HCT116 (cell line): ENCODE measurements at regions not wholly inside any gene's neighbourhood (a gene's known extent, or its start where the extent isn't known, plus 50 kb on each side); places are given as distances from the start of the nearest gene placed in this dataset.

Source experiments
- ATAC-seq: fragments of 200-7000 bp; cut with Tn5 transposase; 2 replicates; pipeline ENCODE4 v1.9.1; 2020; ENCODE audit warnings: mild to moderate bottlenecking, moderate library complexity
- BruUV-seq: library from RNA; stranded (reverse); fragments of 400-500 nt; replicated peaks from 2 replicates; lab custom pipeline; 2021; lab: Mats Ljungman, UMichigan
- CTCF ChIA-PET: fragments of 300-600 bp; sonication (Branson Sonifier 250); formaldehyde crosslinking; loops from one replicate; lab custom pipeline; 2021; ENCODE audit warnings: antibody characterized with exemption; lab: Charles Lee
- POLR2A ChIA-PET: fragments of 300-600, 350-600 bp; sonication (Branson Sonifier 250); formaldehyde crosslinking; loops from one replicate; lab custom pipeline; 2021; ENCODE audit warnings: antibody characterized with exemption; lab: Charles Lee
- RAD21 ChIA-PET, 2 experiments: fragments of 300-600 bp; sonication (Branson Sonifier 250); formaldehyde crosslinking; loops; one replicate each; lab custom pipeline; 2023; ENCODE audit warnings: low total read pairs in 2 of 2; ENCODE audit not compliant: uncharacterized antibody in 2 of 2, unreplicated experiment in 2 of 2, low non-redundant PET in 1 of 2; lab: Charles Lee
- DNase-seq: peaks from one replicate; pipeline ENCODE4 v3.0.0-alpha.2; 2010; ENCODE audit warnings: low read depth, low spot score
- H2AFZ ChIP-seq: fragments of 200-600 bp; shearing (Covaris generic), sonication (generic); 2 replicates; pipeline ENCODE4 v1.6.1; 2017; ENCODE audit warnings: low read depth, mixed run types, mixed read lengths, antibody characterized with exemption, low read length; ENCODE audit not compliant: poor library complexity, severe bottlenecking
- H3K27ac ChIP-seq: 2 replicates; pipeline ENCODE4 v1.5.1; 2012; ENCODE audit warnings: low read depth, low read length
- H3K27me3 ChIP-seq: fragments of 200-600 bp; sonication (generic); 2 replicates; pipeline ENCODE4 v1.6.1; 2016; ENCODE audit warnings: mixed run types, low read length, mixed read lengths; ENCODE audit not compliant: insufficient read depth
- H3K36me3 ChIP-seq, 2 experiments: fragments of 200-500 bp in 1 of 2; fragments of 200-600 bp in 1 of 2; sonication (Bioruptor generic) in 1 of 2; sonication (generic) in 1 of 2; 2 replicates each; pipeline versions ENCODE4 v1.5.1 to v1.6.1; 2014 to 2016; ENCODE audit warnings: low read length in 2 of 2, inconsistent platforms in 1 of 2, mixed read lengths in 1 of 2, mixed run types in 1 of 2; ENCODE audit not compliant: insufficient read depth in 2 of 2, control insufficient read depth in 1 of 2
- H3K4me1 ChIP-seq, 2 experiments: fragments of 200-600 bp in 1 of 2; sonication (generic) in 1 of 2; 2 replicates each; pipeline versions ENCODE4 v1.5.1 to v1.6.1; 2012 to 2017; ENCODE audit warnings: low read length in 2 of 2, inconsistent platforms in 1 of 2, mild to moderate bottlenecking in 1 of 2, mixed read lengths in 1 of 2, mixed run types in 1 of 2, moderate library complexity in 1 of 2; ENCODE audit not compliant: insufficient read depth in 2 of 2, control insufficient read depth in 1 of 2
- H3K4me2 ChIP-seq: fragments of 200-600 bp; sonication (generic); 2 replicates; pipeline ENCODE4 v1.6.1; 2017; ENCODE audit warnings: mixed run types, low read length, mixed read lengths
- H3K4me3 ChIP-seq, 2 experiments: fragments of 200-600 bp in 1 of 2; sonication (generic) in 1 of 2; replicated peaks in 1 of 2; 2 replicates each; pipeline ENCODE4 v1.5.1; 2011 to 2016; ENCODE audit warnings: low read length in 2 of 2, control low read depth in 1 of 2, low read depth in 1 of 2, mild to moderate bottlenecking in 1 of 2, mixed read lengths in 1 of 2, mixed run types in 1 of 2
- H3K79me2 ChIP-seq: fragments of 200-600 bp; sonication (generic); 2 replicates; pipeline ENCODE4 v1.6.1; 2017; ENCODE audit warnings: mild to moderate bottlenecking, mixed run types, low read length, moderate library complexity, mixed read lengths; ENCODE audit not compliant: insufficient read depth
- H3K9ac ChIP-seq: fragments of 200-600 bp; sonication (generic); 2 replicates; pipeline ENCODE4 v1.6.1; 2016; ENCODE audit warnings: low read length, mixed read lengths
- H3K9me2 ChIP-seq: fragments of 200-600 bp; sonication (generic), shearing (Covaris generic); 2 replicates; pipeline ENCODE4 v1.6.1; 2017; ENCODE audit warnings: mixed run types, mild to moderate bottlenecking, moderate library complexity; ENCODE audit not compliant: insufficient read depth
- H3K9me3 ChIP-seq, 2 experiments: fragments of 200-500 bp in 1 of 2; fragments of 200-600 bp in 1 of 2; sonication (Bioruptor generic) in 1 of 2; sonication (generic) in 1 of 2; 2 replicates each; pipeline ENCODE4 v1.6.1; 2014 to 2017; ENCODE audit warnings: low read length in 2 of 2, mixed read lengths in 2 of 2, inconsistent platforms in 1 of 2, low read depth in 1 of 2, mild to moderate bottlenecking in 1 of 2, mixed run types in 1 of 2, moderate library complexity in 1 of 2; ENCODE audit not compliant: control insufficient read depth in 1 of 2, insufficient read depth in 1 of 2
- H4K20me1 ChIP-seq: fragments of 200-600 bp; sonication (generic), shearing (Covaris generic); 2 replicates; pipeline ENCODE4 v1.6.1; 2017; ENCODE audit warnings: mixed run types, mild to moderate bottlenecking, moderate library complexity; ENCODE audit not compliant: insufficient read depth
- CBX3 ChIP-seq: IDR thresholded peaks from 2 replicates; pipeline ENCODE4 v1.6.1; 2012; ENCODE audit warnings: low read depth
- EGR1 ChIP-seq: IDR thresholded peaks from 2 replicates; pipeline ENCODE4 v1.6.1; 2012; ENCODE audit warnings: low read depth
- EZH2 ChIP-seq: fragments of 200-600 bp; sonication (generic); IDR thresholded peaks from 2 replicates; pipeline ENCODE4 v1.6.1; 2017; ENCODE audit warnings: antibody characterized with exemption, mixed run types
- EZH2phosphoT487 ChIP-seq: fragments of 200-600 bp; IDR thresholded peaks from 2 replicates; pipeline ENCODE4 v1.6.1; 2018; ENCODE audit warnings: antibody characterized with exemption, borderline replicate concordance
- FOSL1 ChIP-seq: IDR thresholded peaks from 2 replicates; pipeline ENCODE4 v1.6.1; 2012; ENCODE audit warnings: low read depth
- POLR2A ChIP-seq: IDR thresholded peaks from 2 replicates; pipeline ENCODE4 v1.7.0; 2011; ENCODE audit warnings: borderline replicate concordance; ENCODE audit not compliant: insufficient read depth, insufficient read length; ENCODE audit errors: extremely low read depth
- POLR2AphosphoS5 ChIP-seq: IDR thresholded peaks from 2 replicates; pipeline ENCODE4 v1.6.1; 2011; ENCODE audit warnings: mild to moderate bottlenecking, low read depth, low read length, moderate library complexity
- RAD21 ChIP-seq: IDR thresholded peaks from 2 replicates; pipeline ENCODE4 v1.6.1; 2012; ENCODE audit warnings: low read depth, mild to moderate bottlenecking
- SP1 ChIP-seq: IDR thresholded peaks from 2 replicates; pipeline ENCODE4 v1.6.1; 2012; ENCODE audit warnings: low read depth
- TCF7L2 ChIP-seq: IDR thresholded peaks from 2 replicates; pipeline ENCODE4 v1.7.0; 2011; ENCODE audit warnings: borderline replicate concordance, inconsistent platforms; ENCODE audit not compliant: insufficient read depth, insufficient read length; ENCODE audit errors: extremely low read depth
- intact Hi-C: fragments of 100-400 bp; cut with micrococcal nuclease; formaldehyde crosslinking; loops from 2 replicates; pipeline ENCODE4 v1.10.0; 2022
- TF ChIP-seq, protein P1 (sequence below): IDR thresholded peaks from 2 replicates; pipeline ENCODE4 v1.6.1; 2011; ENCODE audit warnings: mild to moderate bottlenecking, low read length, moderate library complexity; ENCODE audit not compliant: insufficient replicate concordance; ENCODE audit errors: extremely low read depth
- TF ChIP-seq, protein P2 (sequence below): IDR thresholded peaks from 2 replicates; pipeline ENCODE4 v1.6.1; 2012

DNA sequence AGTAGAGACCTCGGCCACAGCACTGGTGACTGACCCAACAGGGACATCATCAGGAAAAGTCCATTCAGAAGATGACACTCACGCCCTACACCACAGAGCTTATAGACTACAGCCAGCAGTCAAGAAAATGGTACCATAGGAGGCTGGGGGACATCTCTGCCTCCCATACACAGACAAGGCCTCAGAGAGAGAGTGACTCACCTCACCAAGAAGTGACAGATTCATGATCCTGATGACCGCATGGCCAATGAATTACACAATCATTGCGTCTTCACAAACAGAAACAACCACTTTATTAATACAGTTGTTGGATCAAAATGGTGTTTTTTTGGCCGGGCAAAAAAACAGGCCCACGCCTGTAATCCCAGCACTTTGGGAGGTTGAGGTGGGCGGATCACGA is 260.8 kb upstream of the TSHZ3 start:
- no peaks in the 10 kb centered on the region for H4K20me1 ChIP-seq
- no peak overlapping the region for H3K4me2 ChIP-seq
- H3K36me3 ChIP-seq, result no peaks in the 10 kb centered on the region
- DNase-seq (no peak), ATAC-seq (no peak)
- BruUV-seq, result no TSS peak
- TF ChIP-seq POLR2AphosphoS5 (no peak), SP1 (no peak), POLR2A (no peak), TCF7L2 (no peak), EZH2phosphoT487 (no peak), EGR1 (no peak), RAD21 (no peak), CBX3 (no peak), FOSL1 (no peak), EZH2 (no peak)
- TF ChIP-seq, protein P1, sequence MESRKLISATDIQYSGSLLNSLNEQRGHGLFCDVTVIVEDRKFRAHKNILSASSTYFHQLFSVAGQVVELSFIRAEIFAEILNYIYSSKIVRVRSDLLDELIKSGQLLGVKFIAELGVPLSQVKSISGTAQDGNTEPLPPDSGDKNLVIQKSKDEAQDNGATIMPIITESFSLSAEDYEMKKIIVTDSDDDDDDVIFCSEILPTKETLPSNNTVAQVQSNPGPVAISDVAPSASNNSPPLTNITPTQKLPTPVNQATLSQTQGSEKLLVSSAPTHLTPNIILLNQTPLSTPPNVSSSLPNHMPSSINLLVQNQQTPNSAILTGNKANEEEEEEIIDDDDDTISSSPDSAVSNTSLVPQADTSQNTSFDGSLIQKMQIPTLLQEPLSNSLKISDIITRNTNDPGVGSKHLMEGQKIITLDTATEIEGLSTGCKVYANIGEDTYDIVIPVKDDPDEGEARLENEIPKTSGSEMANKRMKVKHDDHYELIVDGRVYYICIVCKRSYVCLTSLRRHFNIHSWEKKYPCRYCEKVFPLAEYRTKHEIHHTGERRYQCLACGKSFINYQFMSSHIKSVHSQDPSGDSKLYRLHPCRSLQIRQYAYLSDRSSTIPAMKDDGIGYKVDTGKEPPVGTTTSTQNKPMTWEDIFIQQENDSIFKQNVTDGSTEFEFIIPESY, result no peak
- TF ChIP-seq, protein P2, sequence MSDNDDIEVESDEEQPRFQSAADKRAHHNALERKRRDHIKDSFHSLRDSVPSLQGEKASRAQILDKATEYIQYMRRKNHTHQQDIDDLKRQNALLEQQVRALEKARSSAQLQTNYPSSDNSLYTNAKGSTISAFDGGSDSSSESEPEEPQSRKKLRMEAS, result no peak
- H3K9me2 ChIP-seq, result no peaks in the 10 kb centered on the region
- intact Hi-C loops, result no loop called here
- no peak overlapping the region for H3K9ac ChIP-seq
- peaks cover 4 to 30% of the 10 kb centered on the region in 2 experiments; a peak in 2 of 4 replicates for H3K9me3 ChIP-seq
- ChIA-PET POLR2A (no interaction called here), CTCF (no interaction called here), RAD21 (no interaction called here)
- no peaks in the 10 kb centered on the region for H3K27me3 ChIP-seq
- no peak overlapping the region for H3K4me3 ChIP-seq
- no peak overlapping the region for H3K27ac ChIP-seq
- H2AFZ ChIP-seq, result no peak overlapping the region
- no peaks in the 10 kb centered on the region for H3K79me2 ChIP-seq
- H3K4me1 ChIP-seq, result no peaks in the 10 kb centered on the region
